ENCODE measurements at regions not wholly inside any gene's neighbourhood (a gene's known extent, or its start where the extent isn't known, plus 50 kb on each side); places are given as distances from the start of the nearest gene placed in this dataset.
"Not testable (repeated sequence)": the region's sequence is repeated elsewhere in the genome, so short reads cannot be mapped to it uniquely, and the experiment has no call there.

GRCh38 chr12:115810122-115810901 is 467.2 kb downstream of the MED13L start:
- no peak for DNase-seq

- no peak for DNase-seq
Measured at GRCh38 chr12:115806000-115806399, 471.5 kb downstream of the MED13L start.

- no peak for DNase-seq
Measured at GRCh38 chr12:115802767-115803166, 474.7 kb downstream of the MED13L start.

GRCh38 chr12:115801871-115802270 is 475.6 kb downstream of the MED13L start:
- no peak for DNase-seq

- no peak for DNase-seq
Measured at GRCh38 chr12:115799610-115800009, 477.9 kb downstream of the MED13L start.

GRCh38 chr12:115798309-115798917 is 479.1 kb downstream of the MED13L start:
- no peak for DNase-seq

GRCh38 chr12:115794659-115795081 is 482.8 kb downstream of the MED13L start:
- DNase-seq = no peak

- DNase-seq = no peak
Measured at GRCh38 chr12:115791331-115791730, 486.2 kb downstream of the MED13L start.

- no peak for DNase-seq
Measured at GRCh38 chr12:115790526-115790925, 487.0 kb downstream of the MED13L start.

GRCh38 chr12:115786490-115786889 is 491.0 kb downstream of the MED13L start:
- DNase-seq = not testable (repeated sequence)

GRCh38 chr12:115785548-115785947 is 491.9 kb downstream of the MED13L start:
- DNase-seq = no peak

- DNase-seq = no peak
Measured at GRCh38 chr12:115776399-115776798, 501.1 kb downstream of the MED13L start.

GRCh38 chr12:115774148-115774895 is 503.2 kb downstream of the MED13L start:
- no peak for DNase-seq

- DNase-seq = no peak
Measured at GRCh38 chr12:115771601-115772000, 505.9 kb downstream of the MED13L start.

GRCh38 chr12:115771065-115771464 is 506.4 kb downstream of the MED13L start:
- DNase-seq = no peak

GRCh38 chr12:115770643-115771042 is 506.9 kb downstream of the MED13L start:
- no peak for DNase-seq

- no peak for DNase-seq
Measured at GRCh38 chr12:115767916-115768315, 509.6 kb downstream of the MED13L start.

- DNase-seq = no peak
Measured at GRCh38 chr12:115763982-115764621, 513.4 kb downstream of the MED13L start.

GRCh38 chr12:115763376-115763775 is 514.1 kb downstream of the MED13L start:
- DNase-seq = no peak

GRCh38 chr12:115762936-115763335 is 514.6 kb downstream of the MED13L start:
- DNase-seq = no peak

GRCh38 chr12:115761784-115762183 is 515.7 kb downstream of the MED13L start:
- no peak for DNase-seq

GRCh38 chr12:115760231-115760630 is 517.3 kb downstream of the MED13L start:
- no peak for DNase-seq
